H1 (cell line): ENCODE measurements at regions not wholly inside any gene's neighbourhood (a gene's known extent, or its start where the extent isn't known, plus 50 kb on each side); places are given as distances from the start of the nearest gene placed in this dataset.

Experiments used
- CTCF ChIA-PET: fragments of 300-600 bp; sonication (Branson Sonifier 250); formaldehyde crosslinking; loops from one replicate; lab custom pipeline; 2021; ENCODE audit not compliant: partially characterized antibody; lab: Charles Lee
- POLR2A ChIA-PET: fragments of 300-600 bp; sonication (Branson Sonifier 250); formaldehyde crosslinking; loops from one replicate; lab custom pipeline; 2021; ENCODE audit warnings: inconsistent platforms; ENCODE audit not compliant: partially characterized antibody; lab: Charles Lee
- DNase-seq, 2 experiments: peaks; one replicate each; pipeline versions ENCODE4 v3.0.0 to v3.0.0-alpha.2; 2010 to 2022; ENCODE audit warnings: low spot score in 2 of 2, low read depth in 1 of 2, mixed read lengths in 1 of 2
- FAIRE-seq: peaks from 2 replicates; lab custom pipeline; 2011; peaks lifted over from hg19 to GRCh38; lab: Jason Lieb, UNC
- H2AFZ ChIP-seq: 2 replicates; pipeline ENCODE4 v1.8.1; 2012; ENCODE audit warnings: low read length, inconsistent platforms
- H2AK5ac ChIP-seq: 2 replicates; pipeline ENCODE4 v1.6.1; 2013; ENCODE audit warnings: low read depth, low read length
- H2BK120ac ChIP-seq: replicated peaks from 2 replicates; pipeline ENCODE3; 2013; ENCODE audit warnings: low read depth, low read length, inconsistent platforms
- H2BK12ac ChIP-seq: 2 replicates; pipeline ENCODE4 v1.6.1; 2013; ENCODE audit warnings: low read depth, low read length
- H2BK15ac ChIP-seq: 2 replicates; pipeline ENCODE4 v1.6.1; 2013; ENCODE audit warnings: low read length
- H2BK20ac ChIP-seq: 2 replicates; pipeline ENCODE4 v1.6.1; 2013; ENCODE audit warnings: low read length
- H2BK5ac ChIP-seq: 2 replicates; pipeline ENCODE4 v1.6.1; 2013; ENCODE audit warnings: low read depth, low read length
- H3K14ac ChIP-seq: 2 replicates; pipeline ENCODE4 v1.6.1; 2013; ENCODE audit warnings: inconsistent platforms; ENCODE audit not compliant: insufficient read length
- H3K18ac ChIP-seq: 2 replicates; pipeline ENCODE4 v1.6.1; 2013; ENCODE audit warnings: low read length; ENCODE audit errors: extremely low read depth
- H3K23ac ChIP-seq: 2 replicates; pipeline ENCODE4 v1.6.1; 2013; ENCODE audit warnings: inconsistent platforms; ENCODE audit not compliant: insufficient read length
- H3K23me2 ChIP-seq: 2 replicates; pipeline ENCODE4 v1.6.1; 2013; ENCODE audit warnings: low read depth, low read length
- H3K27ac ChIP-seq: 2 replicates; pipeline ENCODE4 v1.6.1; 2011; ENCODE audit warnings: low read depth, low read length, inconsistent platforms
- H3K27me3 ChIP-seq, 4 experiments: replicated peaks in 1 of 4; 1 replicate in 1 of 4; 2 replicates in 3 of 4; pipeline versions ENCODE4 v1.6.1 to v1.8.1; 2011 to 2013; ENCODE audit warnings: low read length in 3 of 4, mild to moderate bottlenecking in 3 of 4, inconsistent platforms in 2 of 4, mixed read lengths in 2 of 4, moderate library complexity in 1 of 4; ENCODE audit not compliant: control insufficient read depth in 3 of 4, insufficient read depth in 3 of 4; ENCODE audit errors: extremely low read depth in 1 of 4
- H3K36me3 ChIP-seq, 4 experiments: 2 replicates each; pipeline versions ENCODE4 v1.6.1 to v1.8.1; 2011 to 2013; ENCODE audit warnings: mild to moderate bottlenecking in 4 of 4, low read length in 3 of 4, moderate library complexity in 2 of 4, control low read depth in 1 of 4, inconsistent platforms in 1 of 4; ENCODE audit not compliant: insufficient read depth in 4 of 4, control insufficient read depth in 2 of 4
- H3K4ac ChIP-seq: replicated peaks from 2 replicates; pipeline ENCODE3; 2013; ENCODE audit warnings: low read length, low read depth, mixed read lengths, inconsistent platforms; ENCODE audit not compliant: insufficient read length
- H3K4me1 ChIP-seq, 4 experiments: replicated peaks in 1 of 4; 1 replicate in 1 of 4; 2 replicates in 3 of 4; pipeline versions ENCODE4 v1.6.1 to v1.8.1; 2011 to 2013; ENCODE audit warnings: low read length in 3 of 4, inconsistent platforms in 2 of 4, mixed read lengths in 1 of 4; ENCODE audit not compliant: insufficient read depth in 4 of 4, control insufficient read depth in 3 of 4
- H3K4me2 ChIP-seq, 2 experiments: 2 replicates each; pipeline versions ENCODE4 v1.6.1 to v1.8.1; 2011 to 2013; ENCODE audit warnings: low read depth in 2 of 2, low read length in 2 of 2, control low read depth in 1 of 2, inconsistent platforms in 1 of 2, mild to moderate bottlenecking in 1 of 2; ENCODE audit not compliant: insufficient read depth in 1 of 2
- H3K4me3 ChIP-seq, 4 experiments: fragments of 200-600, 300-600 bp in 1 of 4; sonication (generic), shearing (Covaris generic), sonication (Bioruptor Twin) in 1 of 4; 2 replicates each; pipeline versions ENCODE4 v1.5.1 to v1.8.1; 2011 to 2016; ENCODE audit warnings: low read length in 4 of 4, low read depth in 3 of 4, control low read depth in 2 of 4, inconsistent platforms in 2 of 4, mild to moderate bottlenecking in 2 of 4, mixed read lengths in 1 of 4, moderate library complexity in 1 of 4; ENCODE audit not compliant: insufficient read depth in 2 of 4; ENCODE audit errors: extremely low read depth in 1 of 4
- H3K56ac ChIP-seq: replicated peaks from 2 replicates; pipeline ENCODE3; 2013; ENCODE audit warnings: low read depth, mild to moderate bottlenecking, mixed read lengths, low read length, inconsistent platforms; ENCODE audit not compliant: insufficient read length
- H3K79me1 ChIP-seq: 2 replicates; pipeline ENCODE4 v1.6.1; 2013; ENCODE audit warnings: low read depth, low read length, control low read depth
- H3K79me2 ChIP-seq, 2 experiments: 2 replicates each; pipeline versions ENCODE4 v1.6.1 to v1.8.1; 2012 to 2013; ENCODE audit warnings: low read length in 2 of 2, mild to moderate bottlenecking in 2 of 2, inconsistent platforms in 1 of 2; ENCODE audit not compliant: insufficient read depth in 2 of 2, control insufficient read depth in 1 of 2
- H3K9ac ChIP-seq, 4 experiments: replicated peaks in 1 of 4; 1 replicate in 1 of 4; 2 replicates in 3 of 4; pipeline versions ENCODE4 v1.6.1 to v1.8.1; 2011 to 2013; ENCODE audit warnings: low read depth in 3 of 4, low read length in 3 of 4, control low read depth in 2 of 4, mild to moderate bottlenecking in 2 of 4, moderate library complexity in 2 of 4, inconsistent platforms in 1 of 4; ENCODE audit errors: extremely low read depth in 1 of 4
- H3K9me3 ChIP-seq, 2 experiments: 2 replicates each; pipeline versions ENCODE4 v1.6.1 to v1.8.1; 2012 to 2013; ENCODE audit warnings: mild to moderate bottlenecking in 2 of 2, moderate library complexity in 2 of 2, control low read depth in 1 of 2, inconsistent platforms in 1 of 2, low read depth in 1 of 2, low read length in 1 of 2, mixed read lengths in 1 of 2; ENCODE audit not compliant: insufficient read depth in 2 of 2
- H4K20me1 ChIP-seq, 2 experiments: replicated peaks in 1 of 2; 2 replicates each; pipeline versions ENCODE3 to v1.8.1; 2011 to 2013; ENCODE audit warnings: inconsistent platforms in 2 of 2, low read length in 2 of 2, mild to moderate bottlenecking in 1 of 2; ENCODE audit not compliant: insufficient read depth in 2 of 2, control insufficient read depth in 1 of 2
- H4K5ac ChIP-seq: 2 replicates; pipeline ENCODE4 v1.6.1; 2013; ENCODE audit warnings: low read length, low read depth, mixed read lengths, inconsistent platforms; ENCODE audit not compliant: insufficient read length
- H4K8ac ChIP-seq: 2 replicates; pipeline ENCODE4 v1.8.0; 2013; ENCODE audit warnings: mild to moderate bottlenecking, moderate library complexity, low read length, inconsistent platforms; ENCODE audit not compliant: insufficient read depth; ENCODE audit errors: extremely low read depth
- H4K91ac ChIP-seq: replicated peaks from 2 replicates; pipeline ENCODE3; 2013; ENCODE audit warnings: low read length, mixed read lengths, inconsistent platforms; ENCODE audit not compliant: insufficient read length
- HDAC2 ChIP-seq, 2 experiments: fragments of 300-600 bp in 1 of 2; sonication (generic) in 1 of 2; IDR thresholded peaks; 2 replicates each; pipeline ENCODE4 v1.6.1; 2011 to 2012; ENCODE audit warnings: low read depth in 2 of 2, low read length in 2 of 2, mild to moderate bottlenecking in 2 of 2, moderate library complexity in 2 of 2, borderline replicate concordance in 1 of 2, inconsistent platforms in 1 of 2
- TAF1 ChIP-seq: IDR thresholded peaks from 2 replicates; pipeline ENCODE4 v1.6.1; 2011; ENCODE audit warnings: mild to moderate bottlenecking, low read depth, low read length
- whole genome bisulfite sequencing, 2 experiments: shearing (Covaris generic) in 1 of 2; methylation state at CpG; one replicate each; pipeline versions ENCODE4 v1.1.6 to v1.1.7; 2013 to 2015; ENCODE audit warnings: low lambda C conversion rate in 2 of 2, mixed read lengths in 2 of 2, inconsistent platforms in 1 of 2, low coverage in 1 of 2, missing lambda C conversion rate in 1 of 2; ENCODE audit not compliant: insufficient replicate concordance in 2 of 2, insufficient coverage in 1 of 2, insufficient read length in 1 of 2; ENCODE audit errors: extremely low coverage in 1 of 2, missing lambda C conversion rate in 1 of 2; 5-methylcytosine and 5-hydroxymethylcytosine counted together

DNA sequence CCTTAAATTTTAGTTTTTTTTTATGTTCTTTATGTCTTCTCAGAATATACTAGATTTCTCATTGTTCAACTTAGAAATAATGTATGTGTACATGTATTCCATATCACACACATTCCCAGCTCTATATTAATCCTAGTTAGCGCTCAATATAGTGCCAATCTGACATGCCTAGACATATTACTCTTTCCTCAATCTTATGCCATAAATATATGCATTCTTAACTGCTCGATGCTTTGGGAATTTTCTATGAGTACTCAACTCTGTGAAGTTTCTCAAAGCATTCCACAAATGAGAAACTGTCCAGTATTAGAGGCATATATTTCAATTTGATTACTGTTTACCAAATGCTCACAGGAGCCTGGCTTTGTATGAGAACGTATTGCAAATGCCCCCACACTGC is 231.2 kb upstream of the VEGFC start:
- Histone ChIP-seq H2AFZ (no peak overlapping the region), H3K4me3 (no peak overlapping the region), H2BK15ac (no peak overlapping the region), H3K18ac (no peak overlapping the region), H4K5ac (no peak overlapping the region), H2BK120ac (no peak overlapping the region), H2BK12ac (no peak overlapping the region), H4K20me1 (no peaks in the 10 kb centered on the region), H3K14ac (no peak overlapping the region), H3K56ac (no peak overlapping the region), H4K91ac (no peak overlapping the region), H3K23ac (no peak overlapping the region), H3K79me1 (no peaks in the 10 kb centered on the region), H2BK20ac (no peak overlapping the region), H2AK5ac (no peak overlapping the region), H3K36me3 (no peaks in the 10 kb centered on the region), H3K27ac (no peak overlapping the region), H3K4me1 (no peaks in the 10 kb centered on the region), H3K9me3 (no peaks in the 10 kb centered on the region), H3K4ac (no peak overlapping the region), H3K79me2 (no peaks in the 10 kb centered on the region), H3K27me3 (no peaks in the 10 kb centered on the region), H3K4me2 (no peak overlapping the region), H2BK5ac (no peak overlapping the region), H3K23me2 (no peaks in the 10 kb centered on the region), H3K9ac (no peak overlapping the region), H4K8ac (no peak overlapping the region)
- TF ChIP-seq TAF1 (no peak), HDAC2 (IDR thresholded peaks at IDR 0.05; ENCODE audit: borderline replicate concordance in 1 of 2, low read depth in 2 of 2, low read length in 2 of 2) (no peak)
- ChIA-PET CTCF (no interaction called here), POLR2A (no interaction called here)
- 92% methylated on average over 3 of the region's 3 CpGs; no CpG with 5 or more reads in 1 of the 2 experiments for WGBS, 2 experiments
- no peak for FAIRE-seq
- DNase-seq = no peak
